ENCODE measurements at regions not wholly inside any gene's neighbourhood (a gene's known extent, or its start where the extent isn't known, plus 50 kb on each side); places are given as distances from the start of the nearest gene placed in this dataset.

DNA sequence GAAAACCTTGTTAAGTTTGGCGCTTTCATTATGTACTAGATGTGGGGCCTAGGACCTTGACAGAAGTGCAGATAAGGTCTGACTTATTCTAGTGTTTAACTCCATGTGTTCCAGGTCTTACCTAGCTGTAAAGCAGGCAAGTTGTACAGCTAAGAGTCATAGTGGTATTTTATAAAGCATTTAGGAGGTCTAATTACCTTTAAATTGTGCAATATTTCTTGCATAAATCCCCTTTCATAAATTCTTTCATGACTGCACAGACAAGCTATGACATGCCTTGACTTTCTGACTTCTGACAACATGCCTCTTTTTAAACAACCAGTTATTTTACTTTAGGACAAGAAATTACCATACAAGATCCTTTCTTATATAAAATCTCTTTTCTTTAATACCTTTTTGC lies 151.6 kb upstream of the VSTM2A start:
- H3K9ac ChIP-seq (replicated peaks in 1 of 4; ENCODE audit: extremely low read depth in 1 of 4, low read depth in 3 of 4, low read length in 3 of 4) = no peak overlapping the region
- H3K79me1 ChIP-seq (ENCODE audit: low read depth, low read length) = no peaks in the 10 kb centered on the region
- no peak overlapping the region for H3K56ac ChIP-seq (replicated peaks; ENCODE audit: insufficient read length, low read depth, low read length)
- H3K4me3 ChIP-seq (ENCODE audit: extremely low read depth in 1 of 4, insufficient read depth in 2 of 4, low read depth in 3 of 4, low read length in 4 of 4) = no peak overlapping the region
- ChIA-PET POLR2A (ENCODE audit: partially characterized antibody) (no interaction called here), CTCF (ENCODE audit: partially characterized antibody) (no interaction called here)
- H3K27me3 ChIP-seq (replicated peaks in 1 of 4; ENCODE audit: control insufficient read depth in 3 of 4, extremely low read depth in 1 of 4, insufficient read depth in 3 of 4, low read length in 3 of 4) = no peaks in the 10 kb centered on the region
- H2BK20ac ChIP-seq (ENCODE audit: low read length) = no peak overlapping the region
- H3K4ac ChIP-seq (replicated peaks; ENCODE audit: insufficient read length, low read depth, low read length) = no peak overlapping the region
- no peak overlapping the region for H4K5ac ChIP-seq (ENCODE audit: insufficient read length, low read depth, low read length)
- H2BK120ac ChIP-seq (replicated peaks; ENCODE audit: low read depth, low read length) = no peak overlapping the region
- FAIRE-seq = no peak
- no peak for DNase-seq (ENCODE audit: low read depth in 1 of 2, low spot score in 2 of 2)
- H2AFZ ChIP-seq (ENCODE audit: low read length) = no peak overlapping the region
- peaks cover 12 to 14% of the 10 kb centered on the region in 2 experiments for H3K9me3 ChIP-seq (ENCODE audit: insufficient read depth in 2 of 2, low read depth in 1 of 2, low read length in 1 of 2)
- H3K36me3 ChIP-seq (ENCODE audit: control insufficient read depth in 2 of 4, insufficient read depth in 4 of 4, low read length in 3 of 4) = peaks cover 0 to 2% (median 0%) of the 10 kb centered on the region in 4 experiments; a peak in 2 of 8 replicates
- no peak overlapping the region for H3K4me2 ChIP-seq (ENCODE audit: insufficient read depth in 1 of 2, low read depth in 2 of 2, low read length in 2 of 2)
- H4K8ac ChIP-seq (ENCODE audit: extremely low read depth, insufficient read depth, low read length) = no peak overlapping the region
- no peak overlapping the region for H3K23ac ChIP-seq (ENCODE audit: insufficient read length)
- H4K91ac ChIP-seq (replicated peaks; ENCODE audit: insufficient read length, low read length) = no peak overlapping the region
- H2BK12ac ChIP-seq (ENCODE audit: low read depth, low read length) = no peak overlapping the region
- 100% methylated on average over 1 of the region's 1 CpG; no CpG with 5 or more reads in 1 of the 2 experiments for WGBS, 2 experiments (ENCODE audit: extremely low coverage in 1 of 2, insufficient coverage in 1 of 2, insufficient read length in 1 of 2, insufficient replicate concordance in 2 of 2, low coverage in 1 of 2, low lambda C conversion rate in 2 of 2, missing lambda C conversion rate in 1 of 2)
- no peak overlapping the region for H3K18ac ChIP-seq (ENCODE audit: extremely low read depth, low read length)
- no peak overlapping the region for H2BK5ac ChIP-seq (ENCODE audit: low read depth, low read length)
- no peak for TF ChIP-seq YY1 (IDR thresholded peaks at IDR 0.05; ENCODE audit: low read depth, low read length)
- TF ChIP-seq SIRT6 (IDR thresholded peaks at IDR 0.05; ENCODE audit: low read length) = no peak
- no peak for TF ChIP-seq RBBP5 (IDR thresholded peaks at IDR 0.05; ENCODE audit: borderline replicate concordance, low read depth, low read length)
- no peak overlapping the region for H3K14ac ChIP-seq (ENCODE audit: insufficient read length)
- H2AK5ac ChIP-seq (ENCODE audit: low read depth, low read length) = no peak overlapping the region
- no peaks in the 10 kb centered on the region for H4K20me1 ChIP-seq (replicated peaks in 1 of 2; ENCODE audit: control insufficient read depth in 1 of 2, insufficient read depth in 2 of 2, low read length in 2 of 2)
- H3K4me1 ChIP-seq (replicated peaks in 1 of 4; ENCODE audit: control insufficient read depth in 3 of 4, insufficient read depth in 4 of 4, low read length in 3 of 4) = no peaks in the 10 kb centered on the region
- no peak overlapping the region for H3K27ac ChIP-seq (ENCODE audit: low read depth, low read length)
- H3K79me2 ChIP-seq (ENCODE audit: control insufficient read depth in 1 of 2, insufficient read depth in 2 of 2, low read length in 2 of 2) = no peaks in the 10 kb centered on the region
- no peak overlapping the region for H2BK15ac ChIP-seq (ENCODE audit: low read length)
- H3K23me2 ChIP-seq (ENCODE audit: low read depth, low read length) = no peaks in the 10 kb centered on the region

Measured in H1 (cell line).